HepG2 (cell line): ENCODE measurements at regions not wholly inside any gene's neighbourhood (a gene's known extent, or its start where the extent isn't known, plus 50 kb on each side); places are given as distances from the start of the nearest gene placed in this dataset.
A peak's percentile ranks its signal among the peaks of the same experiment; 100 is the strongest.

Experiments used
- ATAC-seq: fragments of 200-7000 bp; cut with Tn5 transposase; 3 replicates; pipeline ENCODE4 v1.9.1; 2020; ENCODE audit warnings: mild to moderate bottlenecking, moderate library complexity
- BruUV-seq: library from RNA; stranded (reverse); fragments of 400-500 nt; replicated peaks from 2 replicates; lab custom pipeline; 2021; lab: Mats Ljungman, UMichigan
- CTCF ChIA-PET: fragments of 300-600 bp; formaldehyde crosslinking; extraction: SDS; loops from one replicate; lab custom pipeline; 2021; ENCODE audit warnings: low total read pairs, inconsistent platforms, low intra/inter-chr PET ratio; lab: Yijun Ruan, JAX
- POLR2A ChIA-PET: fragments of 350-600 bp; sonication (Branson Sonifier 250); formaldehyde crosslinking; loops from one replicate; lab custom pipeline; 2020; ENCODE audit warnings: antibody characterized with exemption, inconsistent platforms; lab: Yijun Ruan, JAX
- DNase-seq: peaks from one replicate; pipeline ENCODE4 v3.0.0-alpha.2; 2015; ENCODE audit warnings: low spot score
- FAIRE-seq: peaks from 3 replicates; lab custom pipeline; 2011; peaks lifted over from hg19 to GRCh38; lab: Jason Lieb, UNC
- H2AFZ ChIP-seq: one replicate; pipeline ENCODE4 v1.6.1; 2011; ENCODE audit warnings: low read length, inconsistent platforms
- H3K27ac ChIP-seq: fragments of 300-600 bp; 3 replicates; pipeline ENCODE4 v1.8.0; 2011; ENCODE audit warnings: mixed run types, mild to moderate bottlenecking, mixed read lengths, low read length, inconsistent platforms; ENCODE audit not compliant: insufficient read depth; ENCODE audit errors: extremely low read length
- H3K27me3 ChIP-seq, 2 experiments: fragments of 200-600 bp in 1 of 2; 2 replicates in 1 of 2; 3 replicates in 1 of 2; pipeline versions ENCODE4 v1.6.0 to v1.8.0; 2011; ENCODE audit warnings: low read length in 2 of 2, mild to moderate bottlenecking in 2 of 2, moderate library complexity in 2 of 2, inconsistent platforms in 1 of 2; ENCODE audit not compliant: insufficient read depth in 2 of 2, control insufficient read depth in 1 of 2
- H3K36me3 ChIP-seq, 2 experiments: fragments of 200-600 bp in 1 of 2; replicated peaks in 1 of 2; 2 replicates in 1 of 2; 3 replicates in 1 of 2; pipeline versions ENCODE4 v1.5.1 to v1.8.0; 2011; ENCODE audit warnings: low read length in 2 of 2, inconsistent platforms in 1 of 2; ENCODE audit not compliant: insufficient read depth in 2 of 2, control insufficient read depth in 1 of 2
- H3K4me1 ChIP-seq: 2 replicates; pipeline ENCODE4 v1.5.1; 2012; ENCODE audit warnings: low read length, inconsistent platforms; ENCODE audit not compliant: insufficient read depth
- H3K4me2 ChIP-seq: 2 replicates; pipeline ENCODE4 v1.6.0; 2011; ENCODE audit warnings: low read depth, low read length, inconsistent platforms
- H3K4me3 ChIP-seq, 3 experiments: fragments of 200-600 bp in 1 of 3; sonication (generic), shearing (Covaris generic) in 1 of 3; replicated peaks in 1 of 3; 2 replicates each; pipeline ENCODE4 v1.5.1; 2011 to 2016; ENCODE audit warnings: low read length in 3 of 3, inconsistent platforms in 2 of 3, low read depth in 2 of 3, mild to moderate bottlenecking in 2 of 3, control low read depth in 1 of 3, mixed read lengths in 1 of 3; ENCODE audit not compliant: insufficient read depth in 1 of 3
- H3K79me2 ChIP-seq: one replicate; pipeline ENCODE4 v1.6.1; 2011; ENCODE audit warnings: low read length, inconsistent platforms; ENCODE audit not compliant: insufficient read depth
- H3K9ac ChIP-seq: 2 replicates; pipeline ENCODE4 v1.6.0; 2011; ENCODE audit warnings: mild to moderate bottlenecking, low read depth, low read length, inconsistent platforms; ENCODE audit not compliant: insufficient read depth
- H3K9me3 ChIP-seq: 2 replicates; pipeline ENCODE4 v1.5.1; 2012; ENCODE audit warnings: mild to moderate bottlenecking, low read length
- H4K20me1 ChIP-seq: 2 replicates; pipeline ENCODE4 v1.6.0; 2011; ENCODE audit warnings: inconsistent platforms, mild to moderate bottlenecking, low read length, moderate library complexity; ENCODE audit not compliant: insufficient read depth
- ATF1 ChIP-seq: IDR thresholded peaks from 2 replicates; pipeline ENCODE4 v1.6.1; 2016; ENCODE audit warnings: mild to moderate bottlenecking, control low read depth
- CCDC6 ChIP-seq: sonication (generic); formaldehyde crosslinking; IDR thresholded peaks from 2 replicates; pipeline ENCODE4 v1.8.1; 2022; ENCODE audit warnings: mild to moderate bottlenecking, missing genetic modification reagents, moderate library complexity
- HDAC6 ChIP-seq: fragments of 200-600 bp; sonication (generic); IDR thresholded peaks from 2 replicates; pipeline ENCODE4 v1.7.0; 2017; ENCODE audit warnings: mild to moderate bottlenecking, antibody characterized with exemption, low read length, low read depth
- MAFF ChIP-seq: IDR thresholded peaks from 2 replicates; pipeline ENCODE4 v1.6.1; 2011; ENCODE audit warnings: low read depth, low read length, improper control_type of control experiment
- MAFK ChIP-seq, 2 experiments: IDR thresholded peaks in 1 of 2; conservative IDR thresholded peaks in 1 of 2; 2 replicates each; pipeline ENCODE4 v1.6.1; 2011; ENCODE audit warnings: improper control_type of control experiment in 2 of 2, low read length in 2 of 2
- MEIS2 ChIP-seq: sonication (generic); formaldehyde crosslinking; IDR thresholded peaks from 2 replicates; pipeline ENCODE4 v1.9.0; 2021; ENCODE audit warnings: mild to moderate bottlenecking, missing genetic modification reagents
- NFE2L1 ChIP-seq: sonication (generic); formaldehyde crosslinking; IDR thresholded peaks from 2 replicates; pipeline ENCODE4 v1.4.0; 2020; ENCODE audit warnings: missing genetic modification reagents, mild to moderate bottlenecking, borderline replicate concordance
- PRDM10 ChIP-seq: sonication (generic); formaldehyde crosslinking; IDR thresholded peaks from 2 replicates; pipeline ENCODE4 v1.4.0; 2020; ENCODE audit warnings: low read depth, missing genetic modification reagents
- ZNF235 ChIP-seq: sonication (generic); formaldehyde crosslinking; IDR thresholded peaks from 2 replicates; pipeline ENCODE4 v1.8.1; 2023; ENCODE audit warnings: mild to moderate bottlenecking, missing genetic modification reagents, borderline replicate concordance
- ZNF3 ChIP-seq: IDR thresholded peaks from 2 replicates; pipeline ENCODE4 v1.7.0; 2017; ENCODE audit warnings: inconsistent platforms
- ZNF772 ChIP-seq: sonication (generic); formaldehyde crosslinking; IDR thresholded peaks from 2 replicates; pipeline ENCODE4 v1.5.0; 2020; ENCODE audit warnings: mild to moderate bottlenecking, missing genetic modification reagents
- ZNF777 ChIP-seq: sonication (generic); formaldehyde crosslinking; IDR thresholded peaks from 2 replicates; pipeline ENCODE4 v1.4.0; 2020; ENCODE audit warnings: missing genetic modification reagents
- WGBS: methylation state at CpG from one replicate; pipeline ENCODE4 v1.1.6; 2017; ENCODE audit warnings: low lambda C conversion rate; 5-methylcytosine and 5-hydroxymethylcytosine counted together
- in situ Hi-C: cut with HindIII; loops from 2 replicates; pipeline ENCODE4 v1.10.0; 2017; ENCODE audit warnings: low pct_unique_long_range_greater_than_20kb; ENCODE audit not compliant: extremely low pct_ligation_motif_present
- intact Hi-C: fragments of 100-400 bp; cut with micrococcal nuclease; formaldehyde crosslinking; loops from one replicate; pipeline ENCODE4 v1.10.0; 2022; ENCODE audit not compliant: unreplicated experiment
- TF ChIP-seq, protein P1 (sequence below): sonication (generic); formaldehyde crosslinking; IDR thresholded peaks from 2 replicates; pipeline ENCODE4 v1.4.0; 2020; ENCODE audit warnings: missing genetic modification reagents
- TF ChIP-seq, protein P2 (sequence below): IDR thresholded peaks from 2 replicates; pipeline ENCODE4 v1.6.1; 2016; ENCODE audit warnings: missing compliant biosample characterization, missing genetic modification reagents, borderline replicate concordance

- no peak for FAIRE-seq
- CTCF ChIA-PET = no interaction called here
- TF ChIP-seq MEIS2 (CRISPR knock-in tag) (no peak), PRDM10 (CRISPR knock-in tag) (no peak), ZNF3 (CRISPR knock-in tag) (no peak), MAFF (peak; percentile 70), ZNF772 (no peak), NFE2L1 (CRISPR knock-in tag) (no peak), HDAC6 (no peak), MAFK (conservative IDR thresholded peaks at IDR 0.05 in 1 of 2, IDR thresholded peaks at IDR 0.05 in 1 of 2; ENCODE audit: low read length in 2 of 2) (peak; percentile 63 to 82), ATF1 (CRISPR knock-in tag) (no peak), CCDC6 (CRISPR knock-in tag) (no peak), ZNF235 (no peak), ZNF777 (CRISPR knock-in tag) (no peak)
- TF ChIP-seq, protein P1, sequence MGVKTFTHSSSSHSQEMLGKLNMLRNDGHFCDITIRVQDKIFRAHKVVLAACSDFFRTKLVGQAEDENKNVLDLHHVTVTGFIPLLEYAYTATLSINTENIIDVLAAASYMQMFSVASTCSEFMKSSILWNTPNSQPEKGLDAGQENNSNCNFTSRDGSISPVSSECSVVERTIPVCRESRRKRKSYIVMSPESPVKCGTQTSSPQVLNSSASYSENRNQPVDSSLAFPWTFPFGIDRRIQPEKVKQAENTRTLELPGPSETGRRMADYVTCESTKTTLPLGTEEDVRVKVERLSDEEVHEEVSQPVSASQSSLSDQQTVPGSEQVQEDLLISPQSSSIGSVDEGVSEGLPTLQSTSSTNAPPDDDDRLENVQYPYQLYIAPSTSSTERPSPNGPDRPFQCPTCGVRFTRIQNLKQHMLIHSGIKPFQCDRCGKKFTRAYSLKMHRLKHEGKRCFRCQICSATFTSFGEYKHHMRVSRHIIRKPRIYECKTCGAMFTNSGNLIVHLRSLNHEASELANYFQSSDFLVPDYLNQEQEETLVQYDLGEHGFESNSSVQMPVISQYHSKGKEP (CRISPR knock-in tag) = no peak
- TF ChIP-seq, protein P2, sequence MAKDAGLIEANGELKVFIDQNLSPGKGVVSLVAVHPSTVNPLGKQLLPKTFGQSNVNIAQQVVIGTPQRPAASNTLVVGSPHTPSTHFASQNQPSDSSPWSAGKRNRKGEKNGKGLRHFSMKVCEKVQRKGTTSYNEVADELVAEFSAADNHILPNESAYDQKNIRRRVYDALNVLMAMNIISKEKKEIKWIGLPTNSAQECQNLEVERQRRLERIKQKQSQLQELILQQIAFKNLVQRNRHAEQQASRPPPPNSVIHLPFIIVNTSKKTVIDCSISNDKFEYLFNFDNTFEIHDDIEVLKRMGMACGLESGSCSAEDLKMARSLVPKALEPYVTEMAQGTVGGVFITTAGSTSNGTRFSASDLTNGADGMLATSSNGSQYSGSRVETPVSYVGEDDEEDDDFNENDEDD (CRISPR knock-in tag) = no peak
Observed at GRCh38 chr11:26044389-26044788, 287.5 kb upstream of the ANO3 start.

More at GRCh38 chr11:26044389-26044788, 287.5 kb upstream of the ANO3 start:
- Histone ChIP-seq H3K9me3 (no peaks in the 10 kb centered on the region), H2AFZ (no peak overlapping the region), H4K20me1 (no peaks in the 10 kb centered on the region), H3K36me3 (no peaks in the 10 kb centered on the region), H3K4me1 (no peaks in the 10 kb centered on the region), H3K27me3 (no peaks in the 10 kb centered on the region; a peak in 1 of 5 replicates), H3K4me3 (no peak overlapping the region), H3K79me2 (no peaks in the 10 kb centered on the region), H3K4me2 (no peak overlapping the region), H3K27ac (no peak overlapping the region), H3K9ac (no peak overlapping the region)
- intact Hi-C loops (no loop called here), in situ Hi-C loops (no loop called here)
- no TSS peak for BruUV-seq
- DNase-seq (no peak), ATAC-seq (no peak)
- POLR2A ChIA-PET = no interaction called here
- 2% methylated on average over 1 of the region's 1 CpG for WGBS
